MM.1S (cell line): ENCODE measurements at regions not wholly inside any gene's neighbourhood (a gene's known extent, or its start where the extent isn't known, plus 50 kb on each side); places are given as distances from the start of the nearest gene placed in this dataset.

Experiments used
- DNase-seq: peaks from one replicate; pipeline ENCODE4 v3.0.0-alpha.2; 2015
- H2AFZ ChIP-seq: fragments of 300-600 bp; sonication (generic); 2 replicates; pipeline ENCODE4 v1.6.0; 2016; ENCODE audit warnings: antibody characterized with exemption, low read length
- H3F3A ChIP-seq: fragments of 300-600 bp; sonication (generic); 2 replicates; pipeline ENCODE4 v1.6.1; 2016; ENCODE audit warnings: mild to moderate bottlenecking, antibody characterized with exemption, low read length, moderate library complexity, mixed read lengths; ENCODE audit not compliant: insufficient read depth
- H3K27ac ChIP-seq: fragments of 300-600 bp; sonication (generic); 2 replicates; pipeline ENCODE4 v1.5.1; 2016; ENCODE audit warnings: mild to moderate bottlenecking, low read length
- H3K27me3 ChIP-seq: fragments of 300-600 bp; sonication (generic); replicated peaks from 2 replicates; pipeline ENCODE4 v1.6.0; 2016; ENCODE audit warnings: low read length; ENCODE audit not compliant: insufficient read depth
- H3K36me3 ChIP-seq: fragments of 300-600 bp; sonication (generic); replicated peaks from 2 replicates; pipeline ENCODE4 v1.6.1; 2016; ENCODE audit warnings: mild to moderate bottlenecking, low read length, mixed read lengths; ENCODE audit not compliant: insufficient read depth
- H3K4me1 ChIP-seq: fragments of 300-600 bp; sonication (generic); 2 replicates; pipeline ENCODE4 v1.6.1; 2016; ENCODE audit warnings: low read length, mixed read lengths
- H3K4me2 ChIP-seq: fragments of 300-600 bp; sonication (generic); 2 replicates; pipeline ENCODE4 v1.6.0; 2016; ENCODE audit warnings: low read depth, low read length
- H3K4me3 ChIP-seq: fragments of 300-600 bp; sonication (generic); 2 replicates; pipeline ENCODE4 v1.5.1; 2016; ENCODE audit warnings: low read length, mixed read lengths
- H3K79me2 ChIP-seq: fragments of 300-600 bp; sonication (generic); 2 replicates; pipeline ENCODE4 v1.6.1; 2016; ENCODE audit warnings: mixed run types, low read length, mixed read lengths
- H3K9ac ChIP-seq: fragments of 300-600 bp; sonication (generic); 2 replicates; pipeline ENCODE4 v1.6.1; 2016; ENCODE audit warnings: low read length, mixed read lengths
- H3K9me2 ChIP-seq: fragments of 300-600 bp; sonication (generic); replicated peaks from 2 replicates; pipeline ENCODE4 v1.6.1; 2016; ENCODE audit warnings: mild to moderate bottlenecking, low read length, mixed read lengths; ENCODE audit not compliant: insufficient read depth
- H3K9me3 ChIP-seq: fragments of 300-600 bp; sonication (generic); replicated peaks from 2 replicates; pipeline ENCODE4 v1.6.1; 2016; ENCODE audit warnings: mild to moderate bottlenecking, low read length, mixed read lengths; ENCODE audit not compliant: insufficient read depth
- H4K20me1 ChIP-seq: fragments of 300-600 bp; sonication (generic); 2 replicates; pipeline ENCODE4 v1.6.1; 2016; ENCODE audit warnings: mild to moderate bottlenecking, low read length, moderate library complexity, mixed read lengths; ENCODE audit not compliant: insufficient read depth
- CTCF ChIP-seq: fragments of 300-600 bp; sonication (generic); IDR thresholded peaks from 2 replicates; pipeline ENCODE4 v1.5.1; 2016; ENCODE audit warnings: antibody characterized with exemption, low read length, mixed read lengths
- EZH2 ChIP-seq: fragments of 300-600 bp; sonication (generic); optimal IDR thresholded peaks from 2 replicates; pipeline ENCODE3; 2017; ENCODE audit warnings: low read depth, mild to moderate bottlenecking, antibody characterized with exemption, low read length, mixed read lengths
- EZH2phosphoT487 ChIP-seq: fragments of 300-600 bp; sonication (generic); IDR thresholded peaks from 2 replicates; pipeline ENCODE4 v1.6.1; 2018; ENCODE audit warnings: antibody characterized with exemption, low read length

DNA sequence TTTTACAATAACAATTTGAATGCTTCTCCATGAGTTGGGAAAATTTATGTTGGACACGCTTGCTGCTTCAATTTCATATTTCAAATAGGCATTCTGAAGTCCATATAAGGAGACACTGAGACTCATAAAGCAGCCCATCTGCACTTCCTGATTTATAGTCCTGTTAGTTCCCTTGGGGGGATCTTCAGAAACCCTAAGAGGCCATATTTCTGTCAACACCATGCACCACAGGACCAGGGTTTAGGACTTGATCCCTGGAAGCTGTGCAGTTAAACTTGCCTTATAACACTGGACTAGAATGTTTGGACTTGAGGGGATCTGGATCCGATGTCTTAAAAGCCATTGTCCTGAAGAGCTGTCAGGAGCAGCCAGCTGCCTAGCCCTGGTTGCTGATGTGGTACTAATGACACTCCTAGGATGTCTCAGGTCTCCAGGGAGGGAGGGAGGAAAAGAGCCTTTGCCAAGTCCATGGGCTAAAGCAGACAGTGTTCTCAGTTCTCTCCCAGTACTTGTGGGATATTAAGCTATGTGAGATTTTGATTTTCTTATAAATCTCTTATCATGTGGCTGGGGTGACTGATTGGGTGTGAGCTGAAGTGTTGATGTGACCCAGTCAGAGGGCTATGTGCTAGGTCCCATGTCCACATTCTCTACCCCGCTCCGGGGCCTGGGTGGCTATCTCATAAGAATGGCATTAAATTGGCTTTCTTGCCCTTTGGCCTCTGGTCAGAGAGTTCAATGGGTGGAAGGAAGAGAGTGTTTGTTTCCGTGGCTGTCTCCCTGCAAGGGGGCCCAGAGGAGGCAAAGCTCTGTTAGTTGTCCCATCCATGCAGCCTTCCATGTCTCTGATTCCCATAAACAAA lies 399.8 kb downstream of the OSTF1 start:
- no peaks in the 10 kb centered on the region for H3F3A ChIP-seq

DNA sequence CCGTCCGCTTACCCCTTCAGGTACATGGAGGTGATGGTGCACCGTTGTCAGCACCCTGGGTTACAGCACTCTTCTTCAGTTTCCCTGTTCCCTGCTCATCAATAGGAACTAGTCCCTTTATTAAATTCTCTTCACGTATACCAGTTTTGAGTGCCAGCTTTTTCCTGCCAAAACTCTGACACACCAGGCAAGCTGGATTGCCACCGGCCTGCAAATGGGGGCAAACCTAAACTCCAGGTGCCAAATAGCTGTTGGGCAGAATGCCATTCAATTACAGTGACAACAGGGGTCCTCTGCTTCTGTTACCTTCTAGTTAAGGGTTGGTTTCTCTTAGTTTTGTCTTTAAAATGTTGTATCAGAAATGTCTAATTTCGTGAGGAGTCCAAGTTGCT lies 400.4 kb downstream of the OSTF1 start:
- Histone ChIP-seq H4K20me1 (no peaks in the 10 kb centered on the region), H2AFZ (no peak overlapping the region), H3K4me2 (no peak overlapping the region), H3K4me3 (no peak overlapping the region), H3K36me3 (no peaks in the 10 kb centered on the region), H3K9me2 (no peaks in the 10 kb centered on the region), H3K79me2 (no peaks in the 10 kb centered on the region), H3F3A (no peaks in the 10 kb centered on the region), H3K9ac (no peak overlapping the region), H3K27me3 (no peaks in the 10 kb centered on the region), H3K4me1 (no peaks in the 10 kb centered on the region), H3K9me3 (no peaks in the 10 kb centered on the region), H3K27ac (no peak overlapping the region)
- TF ChIP-seq EZH2phosphoT487 (no peak), EZH2 (no peak)
- no peak for DNase-seq

More for the DNA sequence above, 399.8 kb downstream of the OSTF1 start:
- no peak overlapping the region for H2AFZ ChIP-seq
- no peak overlapping the region for H3K4me3 ChIP-seq
- H3K27me3 ChIP-seq: no peaks in the 10 kb centered on the region
- no peaks in the 10 kb centered on the region for H3K4me1 ChIP-seq
- no peak for DNase-seq
- no peak overlapping the region for H3K27ac ChIP-seq
- no peaks in the 10 kb centered on the region for H4K20me1 ChIP-seq
- no peak overlapping the region for H3K9ac ChIP-seq
- H3K4me2 ChIP-seq: no peak overlapping the region
- no peaks in the 10 kb centered on the region for H3K79me2 ChIP-seq
- no peaks in the 10 kb centered on the region for H3K36me3 ChIP-seq
- no peaks in the 10 kb centered on the region for H3K9me2 ChIP-seq
- no peaks in the 10 kb centered on the region for H3K9me3 ChIP-seq
- TF ChIP-seq CTCF (no peak), EZH2phosphoT487 (no peak), EZH2 (no peak)

- H3F3A ChIP-seq: no peaks in the 10 kb centered on the region
- H3K9me3 ChIP-seq: no peaks in the 10 kb centered on the region
- no peaks in the 10 kb centered on the region for H3K36me3 ChIP-seq
- no peaks in the 10 kb centered on the region for H3K9me2 ChIP-seq
- no peaks in the 10 kb centered on the region for H3K79me2 ChIP-seq
- H3K4me2 ChIP-seq: no peak overlapping the region
- H3K9ac ChIP-seq: no peak overlapping the region
- H3K4me3 ChIP-seq: no peak overlapping the region
- no peaks in the 10 kb centered on the region for H4K20me1 ChIP-seq
- DNase-seq: no peak
- no peaks in the 10 kb centered on the region for H3K27me3 ChIP-seq
- TF ChIP-seq CTCF: no peak
- no peak for TF ChIP-seq EZH2
- no peak for TF ChIP-seq EZH2phosphoT487
- H3K4me1 ChIP-seq: no peaks in the 10 kb centered on the region
- H2AFZ ChIP-seq: no peak overlapping the region
- H3K27ac ChIP-seq: no peak overlapping the region
Measured at GRCh38 chr9:75490326-75490725, 400.1 kb upstream of the PCSK5 start.

- no peak overlapping the region for H2AFZ ChIP-seq
- H3K4me2 ChIP-seq: no peak overlapping the region
- no peak overlapping the region for H3K9ac ChIP-seq
Measured at GRCh38 chr9:75491533-75491932, 398.9 kb upstream of the PCSK5 start.

More at GRCh38 chr9:75491533-75491932, 398.9 kb upstream of the PCSK5 start:
- no peak for DNase-seq
- no peak for TF ChIP-seq EZH2phosphoT487
- no peak for TF ChIP-seq CTCF
- no peak for TF ChIP-seq EZH2
- no peaks in the 10 kb centered on the region for H3K4me1 ChIP-seq
- no peaks in the 10 kb centered on the region for H3K9me2 ChIP-seq
- no peaks in the 10 kb centered on the region for H4K20me1 ChIP-seq
- H3K79me2 ChIP-seq: no peaks in the 10 kb centered on the region
- H3F3A ChIP-seq: no peaks in the 10 kb centered on the region
- no peaks in the 10 kb centered on the region for H3K9me3 ChIP-seq
- H3K27me3 ChIP-seq: no peaks in the 10 kb centered on the region
- no peak overlapping the region for H3K4me3 ChIP-seq
- H3K27ac ChIP-seq: no peak overlapping the region
- H3K36me3 ChIP-seq: no peaks in the 10 kb centered on the region
